SK-N-SH (cell line): ENCODE measurements at regions not wholly inside any gene's neighbourhood (a gene's known extent, or its start where the extent isn't known, plus 50 kb on each side); places are given as distances from the start of the nearest gene placed in this dataset.

Experiments used
- CTCF ChIA-PET: fragments of 300-600, 350-600 bp; formaldehyde crosslinking; extraction: SDS; loops from one replicate; lab custom pipeline; 2021; lab: Yijun Ruan, JAX
- POLR2A ChIA-PET: fragments of 350-600 bp; sonication (Branson Sonifier 250); formaldehyde crosslinking; extraction: SDS; loops from one replicate; lab custom pipeline; 2020; ENCODE audit warnings: antibody characterized with exemption, inconsistent platforms; lab: Yijun Ruan, JAX
- DNase-seq: peaks from one replicate; pipeline ENCODE4 v3.0.0; 2012
- H2AFZ ChIP-seq: fragments of 200-600 bp; sonication (generic); 2 replicates; pipeline ENCODE4 v1.8.1; 2016; ENCODE audit warnings: antibody characterized with exemption, mild to moderate bottlenecking, low read depth
- H3F3A ChIP-seq: fragments of 200-600 bp; sonication (generic); replicated peaks from 2 replicates; pipeline ENCODE3; 2016; ENCODE audit warnings: antibody characterized with exemption, mild to moderate bottlenecking; ENCODE audit not compliant: insufficient read depth
- H3K27ac ChIP-seq, 2 experiments: fragments of 200-500 bp in 1 of 2; fragments of 200-600 bp in 1 of 2; sonication (Bioruptor generic) in 1 of 2; sonication (generic), shearing (Covaris generic) in 1 of 2; 2 replicates each; pipeline versions ENCODE4 v1.5.1 to v1.6.1; 2014 to 2016; ENCODE audit warnings: low read depth in 2 of 2, inconsistent platforms in 1 of 2, low read length in 1 of 2, mild to moderate bottlenecking in 1 of 2, mixed read lengths in 1 of 2
- H3K27me3 ChIP-seq: fragments of 200-600 bp; sonication (generic), shearing (Covaris generic); 2 replicates; pipeline ENCODE4 v1.6.1; 2016; ENCODE audit warnings: mixed run types; ENCODE audit not compliant: insufficient read depth
- H3K36me3 ChIP-seq, 2 experiments: fragments of 200-500 bp in 1 of 2; fragments of 200-600 bp in 1 of 2; sonication (Bioruptor generic) in 1 of 2; sonication (generic) in 1 of 2; replicated peaks in 1 of 2; 2 replicates each; pipeline versions ENCODE3 to v1.5.1; 2014 to 2016; ENCODE audit warnings: low read length in 1 of 2, mild to moderate bottlenecking in 1 of 2; ENCODE audit not compliant: insufficient read depth in 2 of 2, control insufficient read depth in 1 of 2
- H3K4me1 ChIP-seq, 2 experiments: fragments of 200-500 bp in 1 of 2; fragments of 200-600 bp in 1 of 2; sonication (Bioruptor generic) in 1 of 2; sonication (generic), shearing (Covaris generic) in 1 of 2; 2 replicates each; pipeline versions ENCODE4 v1.5.1 to v1.6.1; 2014 to 2016; ENCODE audit warnings: low read depth in 1 of 2, low read length in 1 of 2, mixed run types in 1 of 2; ENCODE audit not compliant: insufficient read depth in 2 of 2, control insufficient read depth in 1 of 2
- H3K4me2 ChIP-seq: fragments of 200-600 bp; sonication (generic), shearing (Covaris generic); 2 replicates; pipeline ENCODE4 v1.6.1; 2017; ENCODE audit warnings: mixed run types
- H3K4me3 ChIP-seq, 2 experiments: fragments of 200-500 bp in 1 of 2; fragments of 200-600 bp in 1 of 2; sonication (Bioruptor generic) in 1 of 2; sonication (generic), shearing (Covaris generic) in 1 of 2; 2 replicates each; pipeline versions ENCODE4 v1.5.1 to v1.8.1; 2014 to 2016; ENCODE audit warnings: low read depth in 2 of 2, inconsistent platforms in 1 of 2, low read length in 1 of 2, mild to moderate bottlenecking in 1 of 2, mixed read lengths in 1 of 2, moderate library complexity in 1 of 2
- H3K79me2 ChIP-seq: fragments of 200-600 bp; sonication (generic); 2 replicates; pipeline ENCODE4 v1.8.1; 2017; ENCODE audit warnings: mild to moderate bottlenecking; ENCODE audit not compliant: insufficient read depth
- H3K9ac ChIP-seq: fragments of 200-600 bp; sonication (generic); 2 replicates; pipeline ENCODE4 v1.6.1; 2017; ENCODE audit warnings: mixed run types
- H3K9me2 ChIP-seq: fragments of 200-600 bp; sonication (generic); 2 replicates; pipeline ENCODE4 v1.6.1; 2017; ENCODE audit warnings: mixed run types
- H3K9me3 ChIP-seq: fragments of 200-600 bp; sonication (generic); 2 replicates; pipeline ENCODE4 v1.6.1; 2017; ENCODE audit warnings: mixed run types, mild to moderate bottlenecking, moderate library complexity
- H4K20me1 ChIP-seq: fragments of 200-600 bp; sonication (generic); 2 replicates; pipeline ENCODE4 v1.6.1; 2017; ENCODE audit warnings: mild to moderate bottlenecking, mixed run types; ENCODE audit not compliant: insufficient read depth
- FOSL2 ChIP-seq: IDR thresholded peaks from 2 replicates; pipeline ENCODE4 v1.4.0; 2012; ENCODE audit warnings: low read depth, mild to moderate bottlenecking, moderate library complexity, borderline replicate concordance
- FOXJ3 ChIP-seq: sonication (generic); formaldehyde crosslinking; IDR thresholded peaks from 2 replicates; pipeline ENCODE4 v1.5.1; 2020; ENCODE audit warnings: mild to moderate bottlenecking, missing genetic modification reagents
- GABPA ChIP-seq: IDR thresholded peaks from 2 replicates; pipeline ENCODE4 v1.4.0; 2012; ENCODE audit warnings: low read depth, mild to moderate bottlenecking
- MAX ChIP-seq: IDR thresholded peaks from 2 replicates; pipeline ENCODE4 v1.4.0; 2012; ENCODE audit warnings: low read depth
- MEF2A ChIP-seq: IDR thresholded peaks from 2 replicates; pipeline ENCODE4 v1.4.0; 2012; ENCODE audit warnings: low read depth, borderline replicate concordance
- REST ChIP-seq: IDR thresholded peaks from 2 replicates; pipeline ENCODE4 v1.6.1; 2012; ENCODE audit warnings: mild to moderate bottlenecking, low read depth, low read length, moderate library complexity
- TAF1 ChIP-seq: IDR thresholded peaks from 2 replicates; pipeline ENCODE4 v1.6.1; 2012; ENCODE audit warnings: low read depth, mild to moderate bottlenecking, low read length, moderate library complexity, borderline replicate concordance
- TCF12 ChIP-seq: IDR thresholded peaks from 2 replicates; pipeline ENCODE4 v1.4.0; 2012
- WGBS: methylation state at CpG from one replicate; pipeline ENCODE4 v1.1.6; 2017; ENCODE audit warnings: low lambda C conversion rate; 5-methylcytosine and 5-hydroxymethylcytosine counted together

GRCh38 chr18:38940863-38941531 is 1375.4 kb upstream of the CELF4 start:
- no peak overlapping the region for H3K9ac ChIP-seq
- H2AFZ ChIP-seq, result no peak overlapping the region
- H3K36me3 ChIP-seq, result no peaks in the 10 kb centered on the region
- no peaks in the 10 kb centered on the region for H3K9me2 ChIP-seq
- CTCF ChIA-PET, result no interaction called here
- no peaks in the 10 kb centered on the region for H3F3A ChIP-seq
- TF ChIP-seq FOXJ3 (CRISPR knock-in tag) (no peak), GABPA (no peak), MEF2A (no peak), TAF1 (no peak), TCF12 (no peak), REST (no peak)
- POLR2A ChIA-PET, result no interaction called here
- WGBS, result 69% methylated on average over 13 of the region's 13 CpGs
- DNase-seq, result no peak
- H3K79me2 ChIP-seq, result no peaks in the 10 kb centered on the region
- H3K4me1 ChIP-seq, result no peaks in the 10 kb centered on the region
- H3K4me3 ChIP-seq, result no peak overlapping the region
- no peaks in the 10 kb centered on the region; the same call in 1 of the 2 replicates for H3K9me3 ChIP-seq
- no peak overlapping the region for H3K27ac ChIP-seq
- no peaks in the 10 kb centered on the region for H4K20me1 ChIP-seq
- no peak overlapping the region for H3K4me2 ChIP-seq
- no peaks in the 10 kb centered on the region for H3K27me3 ChIP-seq

GRCh38 chr18:38940475-38940862 is 1374.9 kb upstream of the CELF4 start:
- Histone ChIP-seq H3K9me3 (no peaks in the 10 kb centered on the region; the same call in 1 of the 2 replicates), H3K4me2 (no peak overlapping the region), H3K79me2 (no peaks in the 10 kb centered on the region), H3K27me3 (no peaks in the 10 kb centered on the region), H3K9ac (no peak overlapping the region), H3K4me1 (no peaks in the 10 kb centered on the region), H3K36me3 (no peaks in the 10 kb centered on the region), H3K4me3 (no peak overlapping the region), H3K9me2 (no peaks in the 10 kb centered on the region), H4K20me1 (no peaks in the 10 kb centered on the region), H2AFZ (no peak overlapping the region), H3F3A (no peaks in the 10 kb centered on the region), H3K27ac (no peak overlapping the region)
- TF ChIP-seq FOSL2 (no peak), MAX (no peak)
- ChIA-PET CTCF (no interaction called here), POLR2A (no interaction called here)
- DNase-seq, result no peak
